H9 (cell line): ENCODE measurements at regions not wholly inside any gene's neighbourhood (a gene's known extent, or its start where the extent isn't known, plus 50 kb on each side); places are given as distances from the start of the nearest gene placed in this dataset.

Experiments used
- DNase-seq: peaks from one replicate; pipeline ENCODE4 v3.0.0-alpha.2; 2017
- H2AFZ ChIP-seq: one replicate; pipeline ENCODE4 v1.6.1; 2013; ENCODE audit warnings: mild to moderate bottlenecking, low read length, control low read depth, moderate library complexity
- H2AK5ac ChIP-seq: 2 replicates; pipeline ENCODE4 v1.6.1; 2013; ENCODE audit warnings: low read length, control low read depth, mixed read lengths; ENCODE audit not compliant: insufficient read length
- H2BK120ac ChIP-seq: one replicate; pipeline ENCODE4 v1.6.1; 2013; ENCODE audit warnings: low read depth, mild to moderate bottlenecking, low read length, control low read depth, inconsistent platforms; ENCODE audit not compliant: poor library complexity, severe bottlenecking
- H2BK12ac ChIP-seq: 2 replicates; pipeline ENCODE4 v1.6.1; 2013; ENCODE audit warnings: low read length, control low read depth, mixed read lengths, low read depth; ENCODE audit not compliant: insufficient read length
- H2BK15ac ChIP-seq: 2 replicates; pipeline ENCODE4 v1.6.1; 2013; ENCODE audit warnings: low read depth, low read length, control low read depth
- H2BK20ac ChIP-seq: one replicate; pipeline ENCODE4 v1.6.1; 2013; ENCODE audit warnings: low read depth, mild to moderate bottlenecking, low read length, control low read depth, inconsistent platforms; ENCODE audit not compliant: poor library complexity, severe bottlenecking
- H2BK5ac ChIP-seq: 2 replicates; pipeline ENCODE4 v1.6.1; 2013; ENCODE audit warnings: low read length, control low read depth, mixed read lengths; ENCODE audit not compliant: insufficient read length
- H3K14ac ChIP-seq: 2 replicates; pipeline ENCODE4 v1.6.1; 2013; ENCODE audit warnings: low read length, control low read depth; ENCODE audit not compliant: insufficient read depth
- H3K18ac ChIP-seq: 2 replicates; pipeline ENCODE4 v1.6.1; 2013; ENCODE audit warnings: low read depth, mild to moderate bottlenecking, mixed read lengths, low read length, control low read depth; ENCODE audit not compliant: insufficient read length
- H3K23ac ChIP-seq: 2 replicates; pipeline ENCODE4 v1.6.1; 2013; ENCODE audit warnings: low read length, control low read depth, mixed read lengths, low read depth; ENCODE audit not compliant: insufficient read length
- H3K23me2 ChIP-seq: 2 replicates; pipeline ENCODE4 v1.6.1; 2013; ENCODE audit warnings: low read depth, mild to moderate bottlenecking, mixed read lengths, low read length, control low read depth; ENCODE audit not compliant: insufficient read length, poor library complexity, severe bottlenecking
- H3K27ac ChIP-seq: 2 replicates; pipeline ENCODE4 v1.5.1; 2013; ENCODE audit warnings: low read length, control low read depth, mixed read lengths, low read depth; ENCODE audit not compliant: insufficient read length
- H3K27me3 ChIP-seq: 2 replicates; pipeline ENCODE4 v1.6.1; 2013; ENCODE audit warnings: low read length, control low read depth, inconsistent platforms; ENCODE audit not compliant: insufficient read depth
- H3K4ac ChIP-seq: 2 replicates; pipeline ENCODE4 v1.6.1; 2013; ENCODE audit warnings: low read depth, mild to moderate bottlenecking, control low read depth, inconsistent platforms, low read length, moderate library complexity
- H3K4me1 ChIP-seq: 2 replicates; pipeline ENCODE4 v1.6.1; 2013; ENCODE audit warnings: low read length, control low read depth, inconsistent platforms; ENCODE audit not compliant: insufficient read depth
- H3K4me2 ChIP-seq: 2 replicates; pipeline ENCODE4 v1.6.1; 2013; ENCODE audit warnings: low read length, control low read depth, mixed read lengths; ENCODE audit not compliant: insufficient read length, insufficient read depth
- H3K56ac ChIP-seq: 2 replicates; pipeline ENCODE4 v1.6.1; 2013; ENCODE audit warnings: low read depth, mild to moderate bottlenecking, mixed read lengths, low read length, control low read depth; ENCODE audit not compliant: insufficient read length
- H3K79me1 ChIP-seq: 2 replicates; pipeline ENCODE4 v1.6.1; 2013; ENCODE audit warnings: low read depth, mild to moderate bottlenecking, moderate library complexity, low read length, control low read depth, inconsistent platforms; ENCODE audit not compliant: insufficient read depth, poor library complexity, severe bottlenecking
- H3K79me2 ChIP-seq: 2 replicates; pipeline ENCODE4 v1.6.1; 2013; ENCODE audit warnings: low read length, control low read depth, inconsistent platforms; ENCODE audit not compliant: insufficient read depth
- H3K9ac ChIP-seq: 2 replicates; pipeline ENCODE4 v1.6.1; 2013; ENCODE audit warnings: low read length, control low read depth, mixed read lengths; ENCODE audit not compliant: insufficient read length; ENCODE audit errors: extremely low read depth
- H3K9me3 ChIP-seq: one replicate; pipeline ENCODE4 v1.6.1; 2013; ENCODE audit warnings: low read depth, low read length, inconsistent platforms; ENCODE audit not compliant: control insufficient read depth
- H3T11ph ChIP-seq: one replicate; pipeline ENCODE4 v1.6.1; 2013; ENCODE audit warnings: mild to moderate bottlenecking, low read length, control low read depth, inconsistent platforms
- H4K20me1 ChIP-seq: one replicate; pipeline ENCODE4 v1.6.1; 2013; ENCODE audit not compliant: control insufficient read depth, insufficient read length, insufficient read depth
- H4K5ac ChIP-seq: 2 replicates; pipeline ENCODE4 v1.6.1; 2013; ENCODE audit warnings: low read depth, mild to moderate bottlenecking, mixed read lengths, low read length, control low read depth; ENCODE audit not compliant: insufficient read length
- H4K8ac ChIP-seq: replicated peaks from 2 replicates; pipeline ENCODE4 v1.6.1; 2013; ENCODE audit warnings: low read length, control low read depth, mixed read lengths, low read depth; ENCODE audit not compliant: insufficient read length
- H4K91ac ChIP-seq: 2 replicates; pipeline ENCODE4 v1.6.1; 2013; ENCODE audit warnings: low read depth, mild to moderate bottlenecking, moderate library complexity, mixed read lengths, low read length, control low read depth; ENCODE audit not compliant: insufficient read length
- H3K27ac Mint-ChIP-seq, 3 experiments: 2 replicates in 2 of 3; 3 replicates in 1 of 3; pipeline ENCODE4 v1.8.0; 2020 to 2021; ENCODE audit warnings: mixed read lengths in 3 of 3, mild to moderate bottlenecking in 1 of 3, moderate library complexity in 1 of 3
- H3K27me3 Mint-ChIP-seq: 2 replicates; pipeline ENCODE4 v1.8.0; 2021; ENCODE audit warnings: low read depth, mild to moderate bottlenecking, moderate library complexity, mixed read lengths
- H3K36me3 Mint-ChIP-seq, 3 experiments: 2 replicates in 2 of 3; 3 replicates in 1 of 3; pipeline ENCODE4 v1.8.0; 2020 to 2021; ENCODE audit warnings: low read depth in 3 of 3, mixed read lengths in 3 of 3; ENCODE audit not compliant: insufficient read depth in 1 of 3
- H3K4me1 Mint-ChIP-seq, 2 experiments: 2 replicates each; pipeline ENCODE4 v1.8.0; 2020; ENCODE audit warnings: mixed read lengths in 2 of 2
- H3K4me3 Mint-ChIP-seq, 2 experiments: 2 replicates in 1 of 2; 3 replicates in 1 of 2; pipeline ENCODE4 v1.8.0; 2020 to 2021; ENCODE audit warnings: mild to moderate bottlenecking in 2 of 2, mixed read lengths in 2 of 2, moderate library complexity in 1 of 2
- H3K9me3 Mint-ChIP-seq, 2 experiments: 2 replicates in 1 of 2; 3 replicates in 1 of 2; pipeline ENCODE4 v1.8.0; 2020; ENCODE audit warnings: mild to moderate bottlenecking in 2 of 2, mixed read lengths in 2 of 2, moderate library complexity in 1 of 2
- CTCF ChIP-seq: fragments of 200-600 bp; sonication (generic); conservative IDR thresholded peaks from 3 replicates; pipeline ENCODE4 v1.8.0; 2021; ENCODE audit warnings: antibody characterized with exemption, mild to moderate bottlenecking
- WGBS: extraction: QIAGEN DNeasy Blood & Tissue Kit; methylation state at CpG from one replicate; pipeline ENCODE4 v1.1.7; 2013; ENCODE audit warnings: missing lambda C conversion rate, low lambda C conversion rate, mixed read lengths; ENCODE audit not compliant: insufficient read length; ENCODE audit errors: extremely low coverage; 5-methylcytosine and 5-hydroxymethylcytosine counted together

- Mint-ChIP-seq H3K4me3 (peak overlapping the region; percentile 42 to 72; a peak in 4 of 5 replicates), H3K27ac (peak overlapping the region; percentile 3 to 48 (median 16); a peak in 3 of 7 replicates), H3K36me3 (no peaks in the 10 kb centered on the region; a peak in 2 of 7 replicates), H3K27me3 (peaks cover 22% of the 10 kb centered on the region), H3K4me1 (peaks cover 40 to 55% of the 10 kb centered on the region in 2 experiments), H3K9me3 (no peaks in the 10 kb centered on the region; a peak in 1 of 5 replicates)
- no peaks in the 10 kb centered on the region for H3K79me1 ChIP-seq
- no peak overlapping the region for H4K8ac ChIP-seq
- no peak overlapping the region for H4K91ac ChIP-seq
- H3K27ac ChIP-seq, result no peak overlapping the region
- no peak overlapping the region for H3K4ac ChIP-seq
- H2AK5ac ChIP-seq, result no peak overlapping the region
- H3K27me3 ChIP-seq, result no peaks in the 10 kb centered on the region
- H2BK15ac ChIP-seq, result no peak overlapping the region
- H3K23me2 ChIP-seq, result no peaks in the 10 kb centered on the region
- no peak overlapping the region for H3K9ac ChIP-seq
- H3K9me3 ChIP-seq, result no peaks in the 10 kb centered on the region
- H3K23ac ChIP-seq, result no peak overlapping the region
- H3K18ac ChIP-seq, result no peak overlapping the region
- no peak overlapping the region for H3T11ph ChIP-seq
- no peak for DNase-seq
- H3K4me1 ChIP-seq, result peaks cover 7% of the 10 kb centered on the region; the same call in 1 of the 2 replicates
- no peak for TF ChIP-seq CTCF
- H3K56ac ChIP-seq, result no peak overlapping the region
- no peak overlapping the region for H2BK12ac ChIP-seq
- H4K20me1 ChIP-seq, result no peaks in the 10 kb centered on the region
- no peak overlapping the region for H2AFZ ChIP-seq
- no peak overlapping the region for H2BK120ac ChIP-seq
- no peak overlapping the region for H3K4me2 ChIP-seq
- no peak overlapping the region for H2BK20ac ChIP-seq
- H3K79me2 ChIP-seq, result no peaks in the 10 kb centered on the region
- no peak overlapping the region for H2BK5ac ChIP-seq
- H4K5ac ChIP-seq, result no peak overlapping the region
- no CpG with 5 or more reads among the region's 4 CpGs for WGBS
- H3K14ac ChIP-seq, result no peak overlapping the region; the same call in 1 of the 2 replicates
Measured at GRCh38 chr1:31503570-31503969, 72.7 kb upstream of the TINAGL1 start.
